Neural crest cell (in vitro differentiated cells): ENCODE measurements at regions not wholly inside any gene's neighbourhood (a gene's known extent, or its start where the extent isn't known, plus 50 kb on each side); places are given as distances from the start of the nearest gene placed in this dataset.
"Not testable (repeated sequence)": the region's sequence is repeated elsewhere in the genome, so short reads cannot be mapped to it uniquely, and the experiment has no call there.

Experiments used
- DNase-seq: peaks from one replicate; pipeline ENCODE4 v3.0.0; 2021; ENCODE audit warnings: low read depth, mixed read lengths, low spot score
- H3K27ac Mint-ChIP-seq: one replicate; pipeline ENCODE4 v1.8.0; 2021; ENCODE audit warnings: mild to moderate bottlenecking, mixed read lengths; ENCODE audit not compliant: unreplicated experiment
- H3K27me3 Mint-ChIP-seq: 2 replicates; pipeline ENCODE4 v1.8.0; 2021; ENCODE audit warnings: low read depth, mild to moderate bottlenecking, mixed read lengths
- H3K36me3 Mint-ChIP-seq: 2 replicates; pipeline ENCODE4 v1.8.0; 2021; ENCODE audit warnings: low read depth, mild to moderate bottlenecking, mixed read lengths
- H3K4me1 Mint-ChIP-seq: 2 replicates; pipeline ENCODE4 v1.8.0; 2021; ENCODE audit warnings: mixed read lengths
- H3K4me3 Mint-ChIP-seq: one replicate; pipeline ENCODE4 v1.8.0; 2021; ENCODE audit warnings: mild to moderate bottlenecking, mixed read lengths
- H3K9me3 Mint-ChIP-seq: 2 replicates; pipeline ENCODE4 v1.8.0; 2021; ENCODE audit warnings: mixed read lengths
- TF ChIP-seq, protein P1 (sequence below): fragments of 200-600 bp; sonication (generic); conservative IDR thresholded peaks from 2 replicates; pipeline ENCODE4 v1.5.0; 2021; ENCODE audit warnings: antibody characterized with exemption, mild to moderate bottlenecking

- no peaks in the 10 kb centered on the region for H3K36me3 Mint-ChIP-seq
- H3K4me1 Mint-ChIP-seq, result peaks cover 8% of the 10 kb centered on the region
- TF ChIP-seq, protein P1, sequence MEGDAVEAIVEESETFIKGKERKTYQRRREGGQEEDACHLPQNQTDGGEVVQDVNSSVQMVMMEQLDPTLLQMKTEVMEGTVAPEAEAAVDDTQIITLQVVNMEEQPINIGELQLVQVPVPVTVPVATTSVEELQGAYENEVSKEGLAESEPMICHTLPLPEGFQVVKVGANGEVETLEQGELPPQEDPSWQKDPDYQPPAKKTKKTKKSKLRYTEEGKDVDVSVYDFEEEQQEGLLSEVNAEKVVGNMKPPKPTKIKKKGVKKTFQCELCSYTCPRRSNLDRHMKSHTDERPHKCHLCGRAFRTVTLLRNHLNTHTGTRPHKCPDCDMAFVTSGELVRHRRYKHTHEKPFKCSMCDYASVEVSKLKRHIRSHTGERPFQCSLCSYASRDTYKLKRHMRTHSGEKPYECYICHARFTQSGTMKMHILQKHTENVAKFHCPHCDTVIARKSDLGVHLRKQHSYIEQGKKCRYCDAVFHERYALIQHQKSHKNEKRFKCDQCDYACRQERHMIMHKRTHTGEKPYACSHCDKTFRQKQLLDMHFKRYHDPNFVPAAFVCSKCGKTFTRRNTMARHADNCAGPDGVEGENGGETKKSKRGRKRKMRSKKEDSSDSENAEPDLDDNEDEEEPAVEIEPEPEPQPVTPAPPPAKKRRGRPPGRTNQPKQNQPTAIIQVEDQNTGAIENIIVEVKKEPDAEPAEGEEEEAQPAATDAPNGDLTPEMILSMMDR, result no peak
- no peak overlapping the region for H3K27ac Mint-ChIP-seq
- no peak overlapping the region for H3K4me3 Mint-ChIP-seq
- H3K27me3 Mint-ChIP-seq, result no peaks in the 10 kb centered on the region
- DNase-seq, result no peak
- no peaks in the 10 kb centered on the region for H3K9me3 Mint-ChIP-seq
These were observed 167.7 kb upstream of the KCNJ15 start for GRCh38 chr21:38088916-38089762.

- no peaks in the 10 kb centered on the region for H3K27me3 Mint-ChIP-seq
- TF ChIP-seq, protein P1, result no peak
- H3K9me3 Mint-ChIP-seq, result no peaks in the 10 kb centered on the region
- H3K4me3 Mint-ChIP-seq, result no peak overlapping the region
- no peak for DNase-seq
- no peak overlapping the region for H3K27ac Mint-ChIP-seq
- no peaks in the 10 kb centered on the region for H3K36me3 Mint-ChIP-seq
- H3K4me1 Mint-ChIP-seq, result peaks cover 8% of the 10 kb centered on the region
These were observed 167.1 kb upstream of the KCNJ15 start for GRCh38 chr21:38089763-38090046.

DNA sequence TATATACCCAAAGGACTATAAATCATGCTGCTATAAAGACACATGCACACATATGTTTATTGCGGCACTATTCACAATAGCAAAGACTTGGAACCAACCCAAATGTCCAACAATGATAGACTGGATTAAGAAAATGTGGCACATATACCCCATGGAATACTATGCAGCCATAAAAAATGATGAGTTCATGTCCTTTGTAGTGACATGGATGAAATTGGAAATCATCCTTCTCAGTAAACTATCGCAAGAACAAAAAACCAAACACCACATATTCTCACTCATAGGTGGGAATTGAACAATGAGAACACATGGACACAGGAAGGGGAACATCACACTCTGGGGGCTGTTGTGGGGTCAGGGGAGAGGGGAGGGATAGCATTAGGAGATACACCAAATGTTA lies 165.7 kb upstream of the KCNJ15 start:
- not testable (repeated sequence) for H3K4me1 Mint-ChIP-seq, H3K9me3 Mint-ChIP-seq, H3K27ac Mint-ChIP-seq, H3K36me3 Mint-ChIP-seq, H3K27me3 Mint-ChIP-seq, DNase-seq, H3K4me3 Mint-ChIP-seq

DNA sequence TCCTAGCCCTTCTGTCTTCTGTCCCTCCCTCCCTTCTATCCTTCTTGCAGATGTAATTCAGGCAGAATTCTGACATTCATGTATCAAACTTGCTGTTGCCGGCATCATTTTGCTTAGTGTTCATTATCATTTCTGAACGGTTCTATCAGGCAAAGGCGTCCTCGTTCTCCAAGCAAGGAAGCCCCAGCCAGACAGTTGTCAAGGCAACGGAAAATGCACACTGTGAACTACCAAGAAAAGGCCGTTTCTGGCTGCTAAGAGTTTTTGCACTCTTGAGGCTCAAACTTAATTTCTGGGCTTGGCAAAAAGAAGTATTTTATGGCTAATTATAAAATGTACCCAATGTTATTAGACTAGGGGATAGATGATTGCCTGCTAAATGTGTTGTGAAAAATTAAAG lies 164.7 kb upstream of the KCNJ15 start:
- Mint-ChIP-seq H3K9me3 (peaks cover 2% of the 10 kb centered on the region), H3K27ac (no peak overlapping the region), H3K27me3 (no peaks in the 10 kb centered on the region), H3K36me3 (no peaks in the 10 kb centered on the region), H3K4me1 (peaks cover 8% of the 10 kb centered on the region), H3K4me3 (no peak overlapping the region)
- TF ChIP-seq, protein P1, result no peak
- DNase-seq, result no peak

GRCh38 chr21:38095220-38095619 lies 161.6 kb upstream of the KCNJ15 start:
- H3K27ac Mint-ChIP-seq, result no peak overlapping the region
- peaks cover 8% of the 10 kb centered on the region for H3K4me1 Mint-ChIP-seq
- no peaks in the 10 kb centered on the region for H3K27me3 Mint-ChIP-seq
- no peak overlapping the region for H3K4me3 Mint-ChIP-seq
- H3K9me3 Mint-ChIP-seq, result peaks cover 5% of the 10 kb centered on the region
- no peaks in the 10 kb centered on the region for H3K36me3 Mint-ChIP-seq
- DNase-seq, result no peak
- TF ChIP-seq, protein P1, result no peak

DNA sequence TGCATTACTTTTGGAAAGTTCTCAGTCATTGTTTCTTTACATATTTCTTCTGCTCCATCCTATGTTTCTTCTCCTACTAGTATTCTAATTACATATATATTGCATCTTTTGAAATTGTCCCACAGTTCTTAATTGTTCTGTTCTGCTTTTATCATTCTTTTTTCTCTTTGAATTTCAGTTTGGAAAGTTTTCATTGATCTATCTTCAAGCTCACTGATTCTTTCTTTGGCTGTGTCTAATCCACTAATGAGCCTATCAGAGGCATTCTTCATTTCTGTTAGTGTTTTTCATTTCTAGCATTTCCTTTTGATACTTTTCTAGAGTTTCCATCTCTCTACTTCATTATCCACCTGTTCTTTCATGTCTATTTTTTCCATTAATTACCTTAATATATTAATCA lies 159.0 kb upstream of the KCNJ15 start:
- no peaks in the 10 kb centered on the region for H3K36me3 Mint-ChIP-seq
- H3K4me3 Mint-ChIP-seq, result no peak overlapping the region
- H3K27me3 Mint-ChIP-seq, result no peaks in the 10 kb centered on the region
- no peaks in the 10 kb centered on the region for H3K4me1 Mint-ChIP-seq
- DNase-seq, result no peak
- H3K27ac Mint-ChIP-seq, result no peak overlapping the region
- TF ChIP-seq, protein P1, result no peak
- H3K9me3 Mint-ChIP-seq, result peaks cover 5% of the 10 kb centered on the region
